HG03354 (cell line): ENCODE measurements at regions not wholly inside any gene's neighbourhood (a gene's known extent, or its start where the extent isn't known, plus 50 kb on each side); places are given as distances from the start of the nearest gene placed in this dataset.
"Not testable (repeated sequence)": the region's sequence is repeated elsewhere in the genome, so short reads cannot be mapped to it uniquely, and the experiment has no call there.

Experiments
- ATAC-seq: cut with Tn5 transposase; IDR thresholded peaks from one replicate; pipeline ENCODE4 v1.9.1; 2021; ENCODE audit warnings: mild to moderate bottlenecking; ENCODE audit not compliant: unreplicated experiment, poor library complexity, severe bottlenecking

- ATAC-seq: no peak
Measured at GRCh38 chr6:109258129-109258528, 124.1 kb downstream of the CD164 start.

GRCh38 chr6:109257494-109257893, 124.8 kb downstream of the CD164 start:
- no peak for ATAC-seq

GRCh38 chr6:109255946-109256640, 126.2 kb downstream of the CD164 start:
- ATAC-seq: no peak

- no peak for ATAC-seq
Measured at GRCh38 chr6:109255087-109255486, 127.2 kb downstream of the CD164 start.

- ATAC-seq: no peak
Measured at GRCh38 chr6:109253366-109253765, 128.9 kb downstream of the CD164 start.

GRCh38 chr6:109252261-109253041, 129.8 kb downstream of the CD164 start:
- ATAC-seq: no peak

GRCh38 chr6:109251839-109252238, 130.4 kb downstream of the CD164 start:
- no peak for ATAC-seq

- not testable (repeated sequence) for ATAC-seq
Measured at GRCh38 chr6:109250544-109251156, 131.6 kb downstream of the CD164 start.

GRCh38 chr6:109243863-109244825, 138.1 kb downstream of the CD164 start:
- no peak for ATAC-seq

GRCh38 chr6:109242925-109243324, 139.3 kb downstream of the CD164 start:
- no peak for ATAC-seq

- no peak for ATAC-seq
Measured at GRCh38 chr6:109242029-109242428, 140.2 kb downstream of the CD164 start.

- no peak for ATAC-seq
Measured at GRCh38 chr6:109241199-109241598, 141.1 kb downstream of the CD164 start.

- ATAC-seq: no peak
Measured at GRCh38 chr6:109240370-109241084, 141.7 kb downstream of the CD164 start.

- ATAC-seq: no peak
Measured at GRCh38 chr6:109239651-109240321, 142.5 kb downstream of the CD164 start.

- no peak for ATAC-seq
Measured at GRCh38 chr6:109239160-109239559, 143.1 kb downstream of the CD164 start.

GRCh38 chr6:109238396-109238795, 143.1 kb downstream of the CEP57L1 start:
- ATAC-seq: no peak

GRCh38 chr6:109237986-109238329, 142.7 kb downstream of the CEP57L1 start:
- ATAC-seq: no peak

- peak; percentile 56 for ATAC-seq
Measured at GRCh38 chr6:109237077-109237985, 142.0 kb downstream of the CEP57L1 start.
